ENCODE measurements at regions not wholly inside any gene's neighbourhood (a gene's known extent, or its start where the extent isn't known, plus 50 kb on each side); places are given as distances from the start of the nearest gene placed in this dataset.

- TF ChIP-seq CTCF (IDR thresholded peaks at IDR 0.05; ENCODE audit: insufficient read depth, low read length) (no peak), GABPA (IDR thresholded peaks at IDR 0.05; ENCODE audit: low read depth) (no peak)
These were observed 131.7 kb upstream of the PRSS58 start for GRCh38 chr7:142389544-142389943.
